ENCODE measurements at regions not wholly inside any gene's neighbourhood (a gene's known extent, or its start where the extent isn't known, plus 50 kb on each side); places are given as distances from the start of the nearest gene placed in this dataset.

GRCh38 chr22:25511725-25512124, 52.8 kb upstream of the GRK3 start:
- Histone ChIP-seq H3K4me3 (replicated peaks in 1 of 3; ENCODE audit: insufficient read depth in 1 of 3, low read depth in 1 of 3, low read length in 3 of 3) (no peak overlapping the region), H2AFZ (ENCODE audit: low read depth, low read length) (no peak overlapping the region), H3K4me1 (ENCODE audit: control insufficient read depth, extremely low read depth, insufficient read depth, low read length) (no peaks in the 10 kb centered on the region), H3K9me1 (replicated peaks; ENCODE audit: control insufficient read depth, extremely low read depth, insufficient read depth, low read length) (no peaks in the 10 kb centered on the region), H3K27me3 (ENCODE audit: control insufficient read depth in 2 of 2, insufficient read depth in 2 of 2, low read length in 2 of 2) (no peaks in the 10 kb centered on the region), H3K36me3 (ENCODE audit: control insufficient read depth in 2 of 2, extremely low read depth in 1 of 2, insufficient read depth in 2 of 2, low read length in 2 of 2) (no peaks in the 10 kb centered on the region), H3K79me2 (ENCODE audit: control insufficient read depth, insufficient read depth, low read length) (no peaks in the 10 kb centered on the region), H3K9ac (replicated peaks; ENCODE audit: extremely low read depth, insufficient read depth, low read length) (no peak overlapping the region), H3K4me2 (ENCODE audit: insufficient read depth, low read length) (no peak overlapping the region), H4K20me1 (replicated peaks; ENCODE audit: control insufficient read depth, extremely low read depth, insufficient read depth, low read length) (no peaks in the 10 kb centered on the region), H3K27ac (ENCODE audit: insufficient read depth, low read depth, low read length) (no peak overlapping the region), H3K9me3 (replicated peaks; ENCODE audit: control insufficient read depth, insufficient read depth, low read length) (no peaks in the 10 kb centered on the region)
- TF ChIP-seq FOS (IDR thresholded peaks at IDR 0.05; ENCODE audit: borderline replicate concordance, insufficient read depth, low read length): no peak
- peak; percentile 5 for TF ChIP-seq JUN (IDR thresholded peaks at IDR 0.05; ENCODE audit: borderline replicate concordance, insufficient read depth, insufficient read length, low read depth)
- no peak for TF ChIP-seq CTCF (IDR thresholded peaks at IDR 0.05; ENCODE audit: extremely low read depth in 1 of 2, insufficient read depth in 1 of 2, low read depth in 1 of 2, low read length in 2 of 2)
- intact Hi-C loops (cut with micrococcal nuclease) (no loop called here), dilution Hi-C loops (cut with MboI; ENCODE audit: extremely low pct_ligation_motif_present, low sequenced_read_pairs) (no loop called here)
- CTCF ChIA-PET: no interaction called here
- DNase-seq (ENCODE audit: low read depth, low spot score) (no peak), FAIRE-seq (no peak)
- POLR2A ChIA-PET: no interaction called here
- no TSS peak for BruUV-seq (replicated peaks)

DNA sequence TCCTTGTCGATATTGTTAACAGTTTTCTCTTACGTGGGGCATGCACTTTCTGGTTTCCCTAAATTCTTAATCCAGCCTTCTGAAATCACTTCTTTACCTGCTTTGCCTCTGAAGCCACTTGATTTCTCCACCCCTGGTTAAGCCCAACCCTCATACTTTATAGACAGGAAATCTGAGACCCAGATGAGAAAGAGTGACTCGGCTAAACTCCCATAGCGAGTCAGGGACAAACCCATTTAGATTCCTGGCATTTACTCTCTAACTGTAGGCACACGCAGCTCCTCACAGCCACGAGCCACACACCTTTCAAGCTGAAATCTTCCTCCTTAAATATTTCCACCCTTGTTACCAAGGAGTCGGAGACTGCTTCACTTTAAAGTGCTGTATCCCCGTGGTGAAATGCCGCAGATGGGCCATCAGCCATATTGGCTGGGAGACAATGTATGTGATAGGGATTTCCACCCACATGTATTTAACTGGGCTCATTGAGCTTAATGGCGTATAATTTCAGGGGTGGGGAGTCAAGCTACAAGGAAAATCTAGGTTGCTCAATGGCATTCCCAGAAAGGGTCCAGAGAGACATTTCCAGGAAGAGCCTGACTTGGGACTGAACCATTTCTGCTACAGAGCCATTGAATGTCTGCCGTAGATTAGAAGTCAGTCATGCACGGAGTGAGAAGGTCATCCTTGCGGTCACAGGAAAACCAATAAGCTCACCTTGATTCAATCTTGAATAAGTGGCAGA, 49.9 kb upstream of the GRK3 start:
- no peaks in the 10 kb centered on the region for H3K4me1 ChIP-seq (ENCODE audit: control insufficient read depth, extremely low read depth, insufficient read depth, low read length)
- no peaks in the 10 kb centered on the region for H3K27me3 ChIP-seq (ENCODE audit: control insufficient read depth in 2 of 2, insufficient read depth in 2 of 2, low read length in 2 of 2)
- FAIRE-seq: no peak
- no peaks in the 10 kb centered on the region for H3K79me2 ChIP-seq (ENCODE audit: control insufficient read depth, insufficient read depth, low read length)
- H3K9ac ChIP-seq (replicated peaks; ENCODE audit: extremely low read depth, insufficient read depth, low read length): no peak overlapping the region
- H3K4me2 ChIP-seq (ENCODE audit: insufficient read depth, low read length): no peak overlapping the region
- no peaks in the 10 kb centered on the region for H3K9me1 ChIP-seq (replicated peaks; ENCODE audit: control insufficient read depth, extremely low read depth, insufficient read depth, low read length)
- dilution Hi-C loops (cut with MboI; ENCODE audit: extremely low pct_ligation_motif_present, low sequenced_read_pairs) (no loop called here), intact Hi-C loops (cut with micrococcal nuclease) (no loop called here)
- H4K20me1 ChIP-seq (replicated peaks; ENCODE audit: control insufficient read depth, extremely low read depth, insufficient read depth, low read length): no peaks in the 10 kb centered on the region
- H2AFZ ChIP-seq (ENCODE audit: low read depth, low read length): no peak overlapping the region
- no peak overlapping the region for H3K27ac ChIP-seq (ENCODE audit: insufficient read depth, low read depth, low read length)
- no peaks in the 10 kb centered on the region for H3K9me3 ChIP-seq (replicated peaks; ENCODE audit: control insufficient read depth, insufficient read depth, low read length)
- no peak overlapping the region for H3K4me3 ChIP-seq (replicated peaks in 1 of 3; ENCODE audit: insufficient read depth in 1 of 3, low read depth in 1 of 3, low read length in 3 of 3)
- CTCF ChIA-PET: no interaction called here
- H3K36me3 ChIP-seq (ENCODE audit: control insufficient read depth in 2 of 2, extremely low read depth in 1 of 2, insufficient read depth in 2 of 2, low read length in 2 of 2): no peaks in the 10 kb centered on the region
- BruUV-seq (replicated peaks): no TSS peak
- POLR2A ChIA-PET: no interaction called here
- TF ChIP-seq JUN (IDR thresholded peaks at IDR 0.05; ENCODE audit: borderline replicate concordance, insufficient read depth, insufficient read length, low read depth) (no peak), POLR2AphosphoS5 (IDR thresholded peaks at IDR 0.05; ENCODE audit: insufficient read depth, low read depth, low read length) (no peak), MYC (IDR thresholded peaks at IDR 0.05; ENCODE audit: low read depth, low read length) (no peak), GATA2 (IDR thresholded peaks at IDR 0.05; ENCODE audit: insufficient read depth, insufficient read length, low read depth, low read length) (no peak), CTCF (IDR thresholded peaks at IDR 0.05; ENCODE audit: extremely low read depth in 1 of 2, insufficient read depth in 1 of 2, low read depth in 1 of 2, low read length in 2 of 2) (no peak), FOS (IDR thresholded peaks at IDR 0.05; ENCODE audit: borderline replicate concordance, insufficient read depth, low read length) (no peak), EZH2 (IDR thresholded peaks at IDR 0.05; ENCODE audit: borderline replicate concordance, low read depth, low read length, severe bottlenecking) (no peak), POLR2A (IDR thresholded peaks at IDR 0.05; ENCODE audit: low read depth, low read length) (no peak)
- TF ChIP-seq, protein P1, sequence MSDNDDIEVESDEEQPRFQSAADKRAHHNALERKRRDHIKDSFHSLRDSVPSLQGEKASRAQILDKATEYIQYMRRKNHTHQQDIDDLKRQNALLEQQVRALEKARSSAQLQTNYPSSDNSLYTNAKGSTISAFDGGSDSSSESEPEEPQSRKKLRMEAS (IDR thresholded peaks at IDR 0.05; ENCODE audit: insufficient read depth, insufficient read length): no peak
- DNase-seq (ENCODE audit: low read depth, low spot score): no peak
